ENCODE measurements at regions not wholly inside any gene's neighbourhood (a gene's known extent, or its start where the extent isn't known, plus 50 kb on each side); places are given as distances from the start of the nearest gene placed in this dataset.

GRCh38 chr7:21160401-21160800 is 267.5 kb upstream of the SP4 start:
- no peak for DNase-seq

- no peak for DNase-seq
Measured at GRCh38 chr7:21167942-21168341, 259.9 kb upstream of the SP4 start.

GRCh38 chr7:21169667-21170580 is 258.0 kb upstream of the SP4 start:
- no peak for DNase-seq

GRCh38 chr7:21172800-21173199 is 255.1 kb upstream of the SP4 start:
- DNase-seq = no peak

GRCh38 chr7:21173436-21173835 is 254.4 kb upstream of the SP4 start:
- DNase-seq = no peak

GRCh38 chr7:21175714-21176113 is 252.2 kb upstream of the SP4 start:
- no peak for DNase-seq

GRCh38 chr7:21184942-21185652 is 242.8 kb upstream of the SP4 start:
- DNase-seq = no peak

GRCh38 chr7:21185653-21186265 is 242.1 kb upstream of the SP4 start:
- DNase-seq = no peak

GRCh38 chr7:21191321-21192073 is 236.4 kb upstream of the SP4 start:
- no peak for DNase-seq

- DNase-seq = no peak
Measured at GRCh38 chr7:21192657-21193056, 235.2 kb upstream of the SP4 start.

GRCh38 chr7:21193895-21194294 is 234.0 kb upstream of the SP4 start:
- DNase-seq = no peak

- DNase-seq = no peak
Measured at GRCh38 chr7:21194936-21195335, 232.9 kb upstream of the SP4 start.

GRCh38 chr7:21198921-21199320 is 229.0 kb upstream of the SP4 start:
- no peak for DNase-seq

- no peak for DNase-seq
Measured at GRCh38 chr7:21200503-21200902, 227.4 kb upstream of the SP4 start.

- DNase-seq = no peak
Measured at GRCh38 chr7:21214657-21215056, 213.2 kb upstream of the SP4 start.

GRCh38 chr7:21215307-21215706 is 212.6 kb upstream of the SP4 start:
- no peak for DNase-seq

- DNase-seq = no peak
Measured at GRCh38 chr7:21217365-21217764, 210.5 kb upstream of the SP4 start.

GRCh38 chr7:21218155-21218554 is 209.7 kb upstream of the SP4 start:
- no peak for DNase-seq

- no peak for DNase-seq
Measured at GRCh38 chr7:21221130-21221529, 206.8 kb upstream of the SP4 start.

- DNase-seq = no peak
Measured at GRCh38 chr7:21238400-21239116, 189.3 kb upstream of the SP4 start.

GRCh38 chr7:21243265-21243664 is 184.6 kb upstream of the SP4 start:
- no peak for DNase-seq

GRCh38 chr7:21251151-21251800 is 176.6 kb upstream of the SP4 start:
- no peak for DNase-seq
